GM23338 (cell line): ENCODE measurements at regions not wholly inside any gene's neighbourhood (a gene's known extent, or its start where the extent isn't known, plus 50 kb on each side); places are given as distances from the start of the nearest gene placed in this dataset.

Experiments
- ATAC-seq: fragments of 200-7000 bp; cut with Tn5 transposase; 3 replicates; pipeline ENCODE4 v1.9.1; 2020
- DNase-seq: peaks from one replicate; pipeline ENCODE4 v3.0.0-alpha.2; 2015; ENCODE audit warnings: low spot score
- H2AFZ ChIP-seq: fragments of 200-600 bp; sonication (generic); 2 replicates; pipeline ENCODE4 v1.8.0; 2016; ENCODE audit warnings: antibody characterized with exemption, mild to moderate bottlenecking, moderate library complexity
- H3F3A ChIP-seq: fragments of 200-600 bp; sonication (generic); replicated peaks from 2 replicates; pipeline ENCODE4 v1.8.0; 2017; ENCODE audit warnings: antibody characterized with exemption, mixed run types, low read depth
- H3K27ac ChIP-seq: fragments of 200-600 bp; sonication (generic); 2 replicates; pipeline ENCODE4 v1.6.1; 2016; ENCODE audit warnings: low read depth
- H3K27me3 ChIP-seq: fragments of 200-600 bp; sonication (generic); 2 replicates; pipeline ENCODE4 v1.8.0; 2016; ENCODE audit warnings: mild to moderate bottlenecking, mixed run types, moderate library complexity; ENCODE audit not compliant: insufficient read depth
- H3K36me3 ChIP-seq: fragments of 200-600 bp; sonication (generic); 2 replicates; pipeline ENCODE4 v1.8.0; 2016; ENCODE audit warnings: mild to moderate bottlenecking; ENCODE audit not compliant: insufficient read depth
- H3K4me1 ChIP-seq: fragments of 200-600 bp; sonication (generic); 2 replicates; pipeline ENCODE4 v1.8.0; 2016; ENCODE audit warnings: mild to moderate bottlenecking, moderate library complexity; ENCODE audit not compliant: insufficient read depth
- H3K4me2 ChIP-seq: fragments of 200-600 bp; sonication (generic); 2 replicates; pipeline ENCODE4 v1.7.1; 2017; ENCODE audit warnings: mixed run types
- H3K4me3 ChIP-seq: fragments of 200-600 bp; sonication (generic); 2 replicates; pipeline ENCODE4 v1.6.1; 2016; ENCODE audit warnings: mixed run types
- H3K79me2 ChIP-seq: fragments of 200-600 bp; sonication (generic); replicated peaks from 2 replicates; pipeline ENCODE4 v1.8.0; 2017; ENCODE audit warnings: mild to moderate bottlenecking; ENCODE audit not compliant: insufficient read depth
- H3K9me2 ChIP-seq: fragments of 200-600 bp; sonication (generic); 2 replicates; pipeline ENCODE4 v1.8.0; 2017; ENCODE audit not compliant: insufficient read depth
- H4K20me1 ChIP-seq: fragments of 200-600 bp; sonication (generic); replicated peaks from 2 replicates; pipeline ENCODE4 v1.8.0; 2017; ENCODE audit warnings: mild to moderate bottlenecking; ENCODE audit not compliant: insufficient read depth
- H3K27ac Mint-ChIP-seq: 2 replicates; pipeline ENCODE4 v1.8.0; 2020; ENCODE audit warnings: inconsistent platforms, mild to moderate bottlenecking, moderate library complexity, mixed read lengths
- H3K27me3 Mint-ChIP-seq: 3 replicates; pipeline ENCODE4 v1.8.0; 2022; ENCODE audit warnings: low read depth, mild to moderate bottlenecking, moderate library complexity, mixed read lengths, inconsistent platforms; ENCODE audit not compliant: insufficient read depth, poor library complexity
- H3K36me3 Mint-ChIP-seq: 3 replicates; pipeline ENCODE4 v1.8.0; 2021; ENCODE audit warnings: low read depth, mild to moderate bottlenecking, inconsistent platforms, moderate library complexity, mixed read lengths
- H3K4me1 Mint-ChIP-seq: 3 replicates; pipeline ENCODE4 v1.8.0; 2020; ENCODE audit warnings: mild to moderate bottlenecking, inconsistent platforms, mixed read lengths
- H3K4me3 Mint-ChIP-seq: 3 replicates; pipeline ENCODE4 v1.8.0; 2021; ENCODE audit warnings: moderate library complexity, mild to moderate bottlenecking, inconsistent platforms, mixed read lengths
- H3K9me3 Mint-ChIP-seq: 3 replicates; pipeline ENCODE4 v1.8.0; 2020; ENCODE audit warnings: moderate library complexity, mild to moderate bottlenecking, inconsistent platforms, mixed read lengths
- CREB1 ChIP-seq: fragments of 250-450 bp; sonication (Bioruptor Pico); IDR thresholded peaks from 2 replicates; pipeline ENCODE4 v1.5.0; 2020; ENCODE audit warnings: low read depth, mild to moderate bottlenecking, moderate library complexity
- EZH2 ChIP-seq: fragments of 200-600 bp; sonication (generic); IDR thresholded peaks from one replicate; pipeline ENCODE4 v1.8.0; 2017; ENCODE audit warnings: antibody characterized with exemption, mild to moderate bottlenecking, low read depth; ENCODE audit not compliant: unreplicated experiment
- EZH2phosphoT487 ChIP-seq: fragments of 200-600 bp; sonication (generic); IDR thresholded peaks from one replicate; pipeline ENCODE4 v1.8.1; 2018; ENCODE audit warnings: antibody characterized with exemption; ENCODE audit not compliant: unreplicated experiment
- JUNB ChIP-seq: IDR thresholded peaks from one replicate; pipeline ENCODE4 v1.6.1; 2016; ENCODE audit warnings: antibody characterized with exemption; ENCODE audit not compliant: unreplicated experiment
- NANOG ChIP-seq: IDR thresholded peaks from 2 replicates; pipeline ENCODE4 v1.6.1; 2016; ENCODE audit warnings: antibody characterized with exemption, borderline replicate concordance
- POLR2AphosphoS5 ChIP-seq: IDR thresholded peaks from 2 replicates; pipeline ENCODE4 v1.6.1; 2016; ENCODE audit warnings: antibody characterized with exemption, low read depth
- STAT1 ChIP-seq: IDR thresholded peaks from one replicate; pipeline ENCODE4 v1.6.1; 2016; ENCODE audit warnings: antibody characterized with exemption; ENCODE audit not compliant: unreplicated experiment
- ZNF114 ChIP-seq: fragments of 250-450 bp; sonication (Bioruptor Pico); IDR thresholded peaks from 2 replicates; pipeline ENCODE4 v1.5.0; 2020; ENCODE audit warnings: mild to moderate bottlenecking, moderate library complexity
- ZNF331 ChIP-seq: fragments of 250-450 bp; sonication (Bioruptor Pico); IDR thresholded peaks from 2 replicates; pipeline ENCODE4 v1.5.0; 2020; ENCODE audit warnings: low read depth, mild to moderate bottlenecking, moderate library complexity
- TF ChIP-seq, protein P1 (sequence below): IDR thresholded peaks from 2 replicates; pipeline ENCODE4 v1.6.1; 2016; ENCODE audit warnings: antibody characterized with exemption
- TF ChIP-seq, protein P2 (sequence below), 2 experiments: fragments of 200-600 bp in 1 of 2; sonication (generic) in 1 of 2; conservative IDR thresholded peaks; 2 replicates each; pipeline versions ENCODE4 v1.5.1 to v1.6.1; 2016 to 2017; ENCODE audit warnings: antibody characterized with exemption in 2 of 2, low read depth in 2 of 2, mild to moderate bottlenecking in 2 of 2, moderate library complexity in 1 of 2
- TF ChIP-seq, protein P3 (sequence below): fragments of 250-450 bp; sonication (Bioruptor Pico); IDR thresholded peaks from 2 replicates; pipeline ENCODE4 v1.5.0; 2020; ENCODE audit warnings: mild to moderate bottlenecking, moderate library complexity

DNA sequence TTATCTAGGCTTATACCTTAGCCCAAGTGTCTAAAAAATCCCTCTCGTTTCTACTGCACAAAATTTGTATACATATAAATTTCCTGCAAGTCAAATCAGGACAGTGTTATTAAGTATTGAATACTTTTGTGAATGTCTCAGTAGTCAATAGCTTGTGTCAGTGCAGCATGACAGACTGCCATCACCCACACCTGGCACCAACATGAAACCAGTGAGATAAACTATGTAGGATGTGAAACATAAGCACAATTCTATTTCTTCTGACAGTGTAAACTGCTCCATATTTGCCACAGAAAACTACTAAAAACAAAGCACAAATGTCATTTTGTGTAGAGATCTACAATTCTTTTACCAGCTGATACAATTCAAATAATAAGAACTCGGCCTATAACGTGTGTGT, 542.1 kb upstream of the LUZP2 start (continued):
- TF ChIP-seq EZH2phosphoT487 (no peak), NANOG (no peak), JUNB (no peak)
- TF ChIP-seq, protein P1, sequence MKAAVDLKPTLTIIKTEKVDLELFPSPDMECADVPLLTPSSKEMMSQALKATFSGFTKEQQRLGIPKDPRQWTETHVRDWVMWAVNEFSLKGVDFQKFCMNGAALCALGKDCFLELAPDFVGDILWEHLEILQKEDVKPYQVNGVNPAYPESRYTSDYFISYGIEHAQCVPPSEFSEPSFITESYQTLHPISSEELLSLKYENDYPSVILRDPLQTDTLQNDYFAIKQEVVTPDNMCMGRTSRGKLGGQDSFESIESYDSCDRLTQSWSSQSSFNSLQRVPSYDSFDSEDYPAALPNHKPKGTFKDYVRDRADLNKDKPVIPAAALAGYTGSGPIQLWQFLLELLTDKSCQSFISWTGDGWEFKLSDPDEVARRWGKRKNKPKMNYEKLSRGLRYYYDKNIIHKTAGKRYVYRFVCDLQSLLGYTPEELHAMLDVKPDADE = no peak

DNA sequence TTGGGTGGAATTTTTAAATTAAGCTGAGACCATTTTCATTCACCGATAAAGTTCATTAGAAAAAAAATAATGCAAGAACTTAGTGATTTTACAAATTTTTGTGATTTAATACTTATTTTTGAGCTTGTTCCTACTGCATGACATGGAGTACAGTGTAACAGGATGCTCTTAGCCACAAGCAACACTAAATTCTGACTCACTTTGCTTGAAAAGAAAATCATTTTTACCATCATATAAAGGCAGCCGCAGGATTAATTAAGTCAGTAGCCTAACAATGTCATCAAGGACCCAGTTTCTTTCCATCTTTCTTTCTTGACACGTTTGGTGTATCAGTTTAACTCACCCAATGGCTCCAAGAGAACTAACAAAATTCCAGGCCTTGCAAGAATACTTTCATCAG, 540.3 kb upstream of the LUZP2 start:
- Mint-ChIP-seq H3K4me3 (no peak overlapping the region), H3K9me3 (peaks cover 2% of the 10 kb centered on the region; the same call in 2 of the 3 replicates), H3K36me3 (0 out of 3 replicates have a peak, but pooled peaks cover 3% of the 10 kb centered on the region), H3K27me3 (no peaks in the 10 kb centered on the region), H3K27ac (no peak overlapping the region), H3K4me1 (peaks cover 29% of the 10 kb centered on the region)
- Histone ChIP-seq H3F3A (no peaks in the 10 kb centered on the region), H3K4me1 (peaks cover 29% of the 10 kb centered on the region), H4K20me1 (no peaks in the 10 kb centered on the region), H2AFZ (no peak overlapping the region), H3K36me3 (no peaks in the 10 kb centered on the region), H3K4me3 (no peak overlapping the region), H3K79me2 (no peaks in the 10 kb centered on the region), H3K27me3 (no peaks in the 10 kb centered on the region), H3K4me2 (no peak overlapping the region), H3K9me2 (0 out of 2 replicates have a peak, but pooled peaks cover 4% of the 10 kb centered on the region), H3K27ac (no peak overlapping the region)
- ATAC-seq (no peak), DNase-seq (no peak)
- TF ChIP-seq ZNF331 (CRISPR knock-in tag) = no peak
- no peak for TF ChIP-seq CREB1 (CRISPR knock-in tag)
- no peak for TF ChIP-seq EZH2phosphoT487
- TF ChIP-seq, protein P1 = no peak
- no peak for TF ChIP-seq NANOG
- TF ChIP-seq, protein P2, sequence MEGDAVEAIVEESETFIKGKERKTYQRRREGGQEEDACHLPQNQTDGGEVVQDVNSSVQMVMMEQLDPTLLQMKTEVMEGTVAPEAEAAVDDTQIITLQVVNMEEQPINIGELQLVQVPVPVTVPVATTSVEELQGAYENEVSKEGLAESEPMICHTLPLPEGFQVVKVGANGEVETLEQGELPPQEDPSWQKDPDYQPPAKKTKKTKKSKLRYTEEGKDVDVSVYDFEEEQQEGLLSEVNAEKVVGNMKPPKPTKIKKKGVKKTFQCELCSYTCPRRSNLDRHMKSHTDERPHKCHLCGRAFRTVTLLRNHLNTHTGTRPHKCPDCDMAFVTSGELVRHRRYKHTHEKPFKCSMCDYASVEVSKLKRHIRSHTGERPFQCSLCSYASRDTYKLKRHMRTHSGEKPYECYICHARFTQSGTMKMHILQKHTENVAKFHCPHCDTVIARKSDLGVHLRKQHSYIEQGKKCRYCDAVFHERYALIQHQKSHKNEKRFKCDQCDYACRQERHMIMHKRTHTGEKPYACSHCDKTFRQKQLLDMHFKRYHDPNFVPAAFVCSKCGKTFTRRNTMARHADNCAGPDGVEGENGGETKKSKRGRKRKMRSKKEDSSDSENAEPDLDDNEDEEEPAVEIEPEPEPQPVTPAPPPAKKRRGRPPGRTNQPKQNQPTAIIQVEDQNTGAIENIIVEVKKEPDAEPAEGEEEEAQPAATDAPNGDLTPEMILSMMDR (conservative IDR thresholded peaks at IDR 0.05; ENCODE audit: low read depth in 2 of 2) = no peak
- no peak for TF ChIP-seq ZNF114 (CRISPR knock-in tag)
- TF ChIP-seq EZH2 = no peak
- no peak for TF ChIP-seq POLR2AphosphoS5
- TF ChIP-seq, protein P3, sequence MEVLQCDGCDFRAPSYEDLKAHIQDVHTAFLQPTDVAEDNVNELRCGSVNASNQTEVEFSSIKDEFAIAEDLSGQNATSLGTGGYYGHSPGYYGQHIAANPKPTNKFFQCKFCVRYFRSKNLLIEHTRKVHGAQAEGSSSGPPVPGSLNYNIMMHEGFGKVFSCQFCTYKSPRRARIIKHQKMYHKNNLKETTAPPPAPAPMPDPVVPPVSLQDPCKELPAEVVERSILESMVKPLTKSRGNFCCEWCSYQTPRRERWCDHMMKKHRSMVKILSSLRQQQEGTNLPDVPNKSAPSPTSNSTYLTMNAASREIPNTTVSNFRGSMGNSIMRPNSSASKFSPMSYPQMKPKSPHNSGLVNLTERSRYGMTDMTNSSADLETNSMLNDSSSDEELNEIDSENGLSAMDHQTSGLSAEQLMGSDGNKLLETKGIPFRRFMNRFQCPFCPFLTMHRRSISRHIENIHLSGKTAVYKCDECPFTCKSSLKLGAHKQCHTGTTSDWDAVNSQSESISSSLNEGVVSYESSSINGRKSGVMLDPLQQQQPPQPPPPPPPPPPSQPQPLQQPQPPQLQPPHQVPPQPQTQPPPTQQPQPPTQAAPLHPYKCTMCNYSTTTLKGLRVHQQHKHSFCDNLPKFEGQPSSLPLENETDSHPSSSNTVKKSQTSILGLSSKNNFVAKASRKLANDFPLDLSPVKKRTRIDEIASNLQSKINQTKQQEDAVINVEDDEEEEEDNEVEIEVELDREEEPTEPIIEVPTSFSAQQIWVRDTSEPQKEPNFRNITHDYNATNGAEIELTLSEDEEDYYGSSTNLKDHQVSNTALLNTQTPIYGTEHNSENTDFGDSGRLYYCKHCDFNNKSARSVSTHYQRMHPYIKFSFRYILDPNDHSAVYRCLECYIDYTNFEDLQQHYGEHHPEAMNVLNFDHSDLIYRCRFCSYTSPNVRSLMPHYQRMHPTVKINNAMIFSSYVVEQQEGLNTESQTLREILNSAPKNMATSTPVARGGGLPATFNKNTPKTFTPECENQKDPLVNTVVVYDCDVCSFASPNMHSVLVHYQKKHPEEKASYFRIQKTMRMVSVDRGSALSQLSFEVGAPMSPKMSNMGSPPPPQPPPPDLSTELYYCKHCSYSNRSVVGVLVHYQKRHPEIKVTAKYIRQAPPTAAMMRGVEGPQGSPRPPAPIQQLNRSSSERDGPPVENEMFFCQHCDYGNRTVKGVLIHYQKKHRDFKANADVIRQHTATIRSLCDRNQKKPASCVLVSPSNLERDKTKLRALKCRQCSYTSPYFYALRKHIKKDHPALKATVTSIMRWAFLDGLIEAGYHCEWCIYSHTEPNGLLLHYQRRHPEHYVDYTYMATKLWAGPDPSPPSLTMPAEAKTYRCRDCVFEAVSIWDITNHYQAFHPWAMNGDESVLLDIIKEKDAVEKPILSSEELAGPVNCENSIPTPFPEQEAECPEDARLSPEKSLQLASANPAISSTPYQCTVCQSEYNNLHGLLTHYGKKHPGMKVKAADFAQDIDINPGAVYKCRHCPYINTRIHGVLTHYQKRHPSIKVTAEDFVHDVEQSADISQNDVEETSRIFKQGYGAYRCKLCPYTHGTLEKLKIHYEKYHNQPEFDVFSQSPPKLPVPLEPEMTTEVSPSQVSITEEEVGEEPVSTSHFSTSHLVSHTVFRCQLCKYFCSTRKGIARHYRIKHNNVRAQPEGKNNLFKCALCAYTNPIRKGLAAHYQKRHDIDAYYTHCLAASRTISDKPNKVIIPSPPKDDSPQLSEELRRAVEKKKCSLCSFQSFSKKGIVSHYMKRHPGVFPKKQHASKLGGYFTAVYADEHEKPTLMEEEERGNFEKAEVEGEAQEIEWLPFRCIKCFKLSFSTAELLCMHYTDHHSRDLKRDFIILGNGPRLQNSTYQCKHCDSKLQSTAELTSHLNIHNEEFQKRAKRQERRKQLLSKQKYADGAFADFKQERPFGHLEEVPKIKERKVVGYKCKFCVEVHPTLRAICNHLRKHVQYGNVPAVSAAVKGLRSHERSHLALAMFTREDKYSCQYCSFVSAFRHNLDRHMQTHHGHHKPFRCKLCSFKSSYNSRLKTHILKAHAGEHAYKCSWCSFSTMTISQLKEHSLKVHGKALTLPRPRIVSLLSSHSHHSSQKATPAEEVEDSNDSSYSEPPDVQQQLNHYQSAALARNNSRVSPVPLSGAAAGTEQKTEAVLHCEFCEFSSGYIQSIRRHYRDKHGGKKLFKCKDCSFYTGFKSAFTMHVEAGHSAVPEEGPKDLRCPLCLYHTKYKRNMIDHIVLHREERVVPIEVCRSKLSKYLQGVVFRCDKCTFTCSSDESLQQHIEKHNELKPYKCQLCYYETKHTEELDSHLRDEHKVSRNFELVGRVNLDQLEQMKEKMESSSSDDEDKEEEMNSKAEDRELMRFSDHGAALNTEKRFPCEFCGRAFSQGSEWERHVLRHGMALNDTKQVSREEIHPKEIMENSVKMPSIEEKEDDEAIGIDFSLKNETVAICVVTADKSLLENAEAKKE = no peak
- no peak for TF ChIP-seq JUNB
- no peak for TF ChIP-seq STAT1
